ENCODE measurements at regions not wholly inside any gene's neighbourhood (a gene's known extent, or its start where the extent isn't known, plus 50 kb on each side); places are given as distances from the start of the nearest gene placed in this dataset.

DNA sequence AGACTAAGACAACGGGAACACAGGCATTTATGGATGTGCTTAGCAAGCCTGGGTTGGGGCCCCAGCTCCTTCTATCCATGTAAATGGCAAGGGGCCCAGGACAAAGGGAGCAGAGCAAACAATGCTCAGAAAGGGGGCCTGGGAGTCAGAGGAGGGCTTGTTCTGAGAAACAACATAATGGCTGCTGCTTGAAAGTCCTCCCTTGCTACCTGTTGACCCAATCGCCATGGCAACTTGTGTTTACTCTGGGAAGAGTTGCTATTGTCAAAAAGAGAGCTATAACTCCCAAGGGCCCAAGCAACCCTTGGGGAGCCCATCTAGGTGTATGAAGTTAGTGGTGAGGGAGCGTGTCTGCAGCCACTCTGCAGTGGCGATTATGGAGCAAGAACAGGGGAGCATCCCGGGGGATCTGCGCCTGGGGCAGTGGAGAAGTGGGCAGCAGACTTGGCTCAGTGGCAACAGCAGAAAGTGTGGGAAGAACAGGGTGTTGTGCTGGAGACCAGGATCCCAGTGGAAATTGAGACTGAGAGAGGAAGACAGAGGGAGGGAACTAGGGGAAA, 118.7 kb upstream of the NLRP1 start:
- H3K9me3 Mint-ChIP-seq (ENCODE audit: low read depth) = no peaks in the 10 kb centered on the region
- ATAC-seq (no peak), DNase-seq (no peak)
- H3K4me1 Mint-ChIP-seq = no peaks in the 10 kb centered on the region
- CTCF ChIA-PET = no interaction called here
- H3K27me3 Mint-ChIP-seq = peaks cover 24% of the 10 kb centered on the region
- no peak overlapping the region for H3K4me3 Mint-ChIP-seq
- no peaks in the 10 kb centered on the region for H3K36me3 Mint-ChIP-seq
- no peak overlapping the region for H3K27ac Mint-ChIP-seq

DNA sequence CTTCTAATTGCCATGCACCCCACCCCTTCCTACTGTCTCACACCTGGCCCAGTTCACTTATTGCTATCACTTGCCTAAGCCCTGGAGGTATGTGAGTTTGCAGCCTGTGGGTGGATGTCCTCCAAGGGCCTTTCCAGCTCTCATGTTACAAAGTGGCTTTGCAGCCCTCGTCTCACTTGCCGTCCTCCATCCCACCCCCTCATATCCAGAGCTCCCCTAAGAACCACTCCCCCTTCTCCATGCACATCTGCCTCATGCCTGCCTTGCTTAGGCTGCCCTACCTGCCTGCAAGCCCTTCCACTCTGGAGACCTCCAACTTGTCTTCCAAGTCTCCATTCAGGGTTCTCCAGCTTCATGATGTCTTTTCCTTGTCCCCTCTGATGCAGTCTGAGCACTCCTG, 119.4 kb upstream of the NLRP1 start:
- no peak overlapping the region for H3K27ac Mint-ChIP-seq
- ATAC-seq (no peak), DNase-seq (no peak)
- CTCF ChIA-PET = no interaction called here
- H3K27me3 Mint-ChIP-seq = peaks cover 22% of the 10 kb centered on the region
- H3K4me1 Mint-ChIP-seq = no peaks in the 10 kb centered on the region
- no peak overlapping the region for H3K4me3 Mint-ChIP-seq
- no peaks in the 10 kb centered on the region for H3K36me3 Mint-ChIP-seq
- H3K9me3 Mint-ChIP-seq (ENCODE audit: low read depth) = no peaks in the 10 kb centered on the region

DNA sequence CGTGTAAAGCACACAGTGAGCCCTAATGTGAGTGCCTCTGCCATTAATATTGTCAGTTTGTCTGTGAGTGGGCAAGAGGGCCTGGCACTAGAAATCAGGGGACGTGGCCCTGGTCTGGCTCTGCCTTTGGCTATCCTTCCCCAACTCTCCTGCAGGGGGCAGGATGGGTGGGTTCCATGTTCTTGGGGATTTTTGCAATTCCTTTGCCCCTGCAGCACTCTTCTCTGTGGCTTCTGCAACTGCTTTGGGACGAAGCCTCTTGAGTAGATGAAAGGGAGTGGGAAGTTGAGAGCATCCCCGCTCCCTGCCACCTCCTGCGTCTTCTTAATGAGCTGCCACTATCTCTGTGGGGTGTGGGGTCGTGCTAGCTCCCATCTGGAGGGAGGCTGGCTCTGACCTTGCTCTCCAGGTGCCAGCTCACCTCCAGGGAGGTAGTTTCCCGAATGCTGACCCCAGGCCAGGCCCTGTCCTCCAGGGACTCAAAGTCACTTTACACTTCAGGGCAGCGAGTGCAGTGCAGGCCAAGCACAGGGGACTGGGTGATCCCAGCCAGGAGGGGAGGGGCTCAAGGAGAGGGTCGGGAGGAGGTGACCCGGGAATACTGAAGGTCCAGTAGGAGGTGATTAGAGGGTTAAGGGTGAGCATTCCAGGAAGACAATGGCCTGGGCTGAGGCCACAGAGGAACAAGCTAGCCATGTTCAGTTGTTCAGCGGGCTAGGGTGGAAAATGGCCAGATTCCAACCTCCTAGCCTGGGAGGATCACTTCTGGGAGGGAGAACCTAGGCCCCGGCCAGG, 121.0 kb upstream of the NLRP1 start:
- CTCF ChIA-PET = interaction anchor here (1.3 to 4.2 kb wide), 3 partner anchors 11 to 731 kb away, joined by 3 to 27 read pairs (median 5); no protein-coding TSS in a partner anchor
- Mint-ChIP-seq H3K9me3 (ENCODE audit: low read depth) (no peaks in the 10 kb centered on the region), H3K27ac (no peak overlapping the region), H3K27me3 (peaks cover 19% of the 10 kb centered on the region), H3K36me3 (no peaks in the 10 kb centered on the region), H3K4me1 (no peaks in the 10 kb centered on the region), H3K4me3 (no peak overlapping the region)
- ATAC-seq (no peak), DNase-seq (peak; percentile 37)

DNA sequence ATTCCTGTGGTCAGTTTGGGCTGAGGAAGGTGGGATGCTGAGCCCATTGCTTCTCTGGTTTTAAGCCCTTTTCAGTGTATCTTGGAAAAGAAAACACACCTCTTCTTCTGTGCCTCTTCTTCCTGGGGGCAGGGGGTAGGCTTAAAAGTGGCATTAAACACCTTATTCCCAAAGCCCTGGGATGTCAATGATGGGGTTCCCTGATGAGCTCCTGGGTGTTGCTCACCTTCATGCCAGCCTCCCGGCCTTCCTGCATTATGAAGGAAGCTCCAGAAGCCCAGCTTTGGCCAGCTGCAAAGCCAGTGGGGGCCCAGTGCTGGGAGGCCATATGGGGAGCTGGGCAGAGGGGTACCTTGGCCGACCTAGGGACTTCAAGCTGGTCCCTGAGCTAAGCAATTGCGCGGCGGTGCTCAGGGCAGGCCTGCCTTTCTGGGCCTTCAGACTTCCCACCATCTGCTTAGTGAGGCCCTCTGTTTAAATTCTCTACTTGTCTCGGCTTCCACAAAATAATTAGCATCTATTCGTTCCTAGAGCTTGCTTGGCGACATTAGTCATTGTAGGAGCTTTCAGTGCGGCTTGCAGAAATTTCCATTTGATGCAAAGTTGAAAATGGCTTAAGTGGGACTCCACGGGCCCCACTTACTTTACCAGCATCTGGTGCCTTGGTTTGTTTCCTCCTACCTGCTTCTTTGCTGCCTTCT, 121.7 kb upstream of the NLRP1 start:
- Mint-ChIP-seq H3K36me3 (no peaks in the 10 kb centered on the region), H3K27me3 (peaks cover 22% of the 10 kb centered on the region), H3K27ac (no peak overlapping the region), H3K4me1 (no peaks in the 10 kb centered on the region), H3K9me3 (ENCODE audit: low read depth) (no peaks in the 10 kb centered on the region), H3K4me3 (no peak overlapping the region)
- no peak for ATAC-seq
- DNase-seq = peak; percentile 26
- CTCF ChIA-PET = interaction anchor here (0.7 to 4.2 kb wide), 9 partner anchors 12 to 736 kb away, joined by 3 to 27 read pairs (median 4); partner anchors contain the start of gene NLRP1

DNA sequence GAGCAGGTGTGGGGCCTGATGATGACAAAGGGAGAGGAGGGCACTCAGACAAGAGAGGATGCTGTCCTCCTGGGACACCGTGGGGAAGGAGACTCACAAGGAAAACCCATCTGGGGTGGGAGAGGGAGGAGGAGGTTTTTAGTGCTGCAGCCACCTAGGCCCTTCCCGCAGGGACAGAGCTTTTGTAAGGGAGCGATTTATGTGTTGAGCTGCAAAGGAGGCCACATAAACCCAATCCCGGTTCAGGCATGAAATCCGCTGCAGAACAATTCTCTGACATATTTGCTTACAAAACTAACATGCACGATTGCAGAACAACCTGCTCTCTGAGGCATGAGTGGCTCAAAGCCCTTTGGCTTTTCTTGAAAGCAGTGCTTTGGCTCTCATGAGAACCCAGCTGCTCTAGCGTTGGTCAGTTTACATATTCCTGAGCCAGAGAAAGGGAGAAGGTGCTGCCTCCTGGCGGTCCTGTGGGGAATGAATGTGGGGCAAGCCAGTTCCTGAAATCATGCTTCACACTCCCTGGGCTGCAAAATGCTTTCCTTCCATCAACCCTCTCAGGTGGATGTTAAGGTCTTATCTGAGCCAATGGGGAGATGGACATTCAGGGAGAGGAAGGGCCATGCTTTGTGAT, 122.4 kb upstream of the NLRP1 start:
- ATAC-seq (no peak), DNase-seq (peak; percentile 64)
- CTCF ChIA-PET = interaction anchor here (0.7 to 4.2 kb wide), 8 partner anchors 12 to 735 kb away, joined by 3 to 27 read pairs (median 4); partner anchors contain the start of gene NLRP1
- Mint-ChIP-seq H3K4me3 (no peak overlapping the region), H3K36me3 (no peaks in the 10 kb centered on the region), H3K27me3 (peaks cover 28% of the 10 kb centered on the region), H3K4me1 (no peaks in the 10 kb centered on the region), H3K27ac (no peak overlapping the region), H3K9me3 (ENCODE audit: low read depth) (no peaks in the 10 kb centered on the region)

DNA sequence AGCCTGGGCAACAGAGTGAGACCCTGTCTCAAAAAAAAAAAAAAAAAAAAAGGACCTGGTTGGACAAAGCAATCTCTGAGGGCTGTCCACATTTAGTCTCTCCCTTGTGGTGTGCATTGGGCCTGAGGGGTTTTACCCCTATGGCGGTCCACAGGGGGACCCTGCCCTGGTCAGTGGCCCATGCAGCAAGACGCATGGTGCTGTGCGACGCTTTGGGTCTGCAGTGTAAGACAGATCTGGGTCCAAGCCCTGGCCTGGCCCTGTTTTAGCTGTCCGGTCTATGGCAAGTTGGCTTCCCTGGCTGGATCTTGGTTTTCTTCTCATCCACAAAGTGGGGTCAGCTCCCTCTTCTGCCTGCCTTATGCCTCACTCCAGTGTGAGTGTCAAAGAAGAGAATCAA, 123.2 kb upstream of the NLRP1 start:
- CTCF ChIA-PET = interaction anchor here (2.5 to 4.2 kb wide), 3 partner anchors 114 to 123 kb away, joined by 7 to 27 read pairs (median 26); partner anchors contain the start of gene NLRP1
- Mint-ChIP-seq H3K4me1 (no peaks in the 10 kb centered on the region), H3K9me3 (ENCODE audit: low read depth) (no peaks in the 10 kb centered on the region), H3K4me3 (no peak overlapping the region), H3K27ac (no peak overlapping the region), H3K36me3 (no peaks in the 10 kb centered on the region), H3K27me3 (peaks cover 32% of the 10 kb centered on the region)
- ATAC-seq = no peak
- peak; percentile 15 for DNase-seq

DNA sequence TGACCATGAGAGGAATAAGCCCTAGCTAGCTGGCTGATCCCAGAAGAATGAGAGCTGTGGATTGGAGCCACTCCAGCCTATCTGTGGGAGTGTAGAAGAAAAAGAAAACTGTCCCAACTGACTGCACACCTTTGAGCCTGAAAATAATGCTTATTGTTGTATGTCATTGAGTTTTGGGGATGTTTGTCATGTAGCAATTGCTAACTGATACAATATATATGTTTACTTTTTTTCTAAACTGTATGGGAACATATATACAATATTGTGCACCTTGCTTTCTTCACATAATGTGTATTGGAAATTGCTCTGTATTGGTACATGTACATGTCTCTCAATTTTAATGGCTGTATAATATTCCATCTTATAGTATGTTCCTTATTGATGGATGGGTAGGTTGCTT, 124.0 kb upstream of the NLRP1 start:
- Mint-ChIP-seq H3K4me3 (no peak overlapping the region), H3K27me3 (peaks cover 39% of the 10 kb centered on the region), H3K27ac (no peak overlapping the region), H3K9me3 (ENCODE audit: low read depth) (no peaks in the 10 kb centered on the region), H3K36me3 (no peaks in the 10 kb centered on the region), H3K4me1 (no peaks in the 10 kb centered on the region)
- CTCF ChIA-PET = interaction anchor here (2.5 to 4.2 kb wide), 3 partner anchors 115 to 124 kb away, joined by 7 to 27 read pairs (median 26); partner anchors contain the start of gene NLRP1
- DNase-seq (no peak), ATAC-seq (no peak)

DNA sequence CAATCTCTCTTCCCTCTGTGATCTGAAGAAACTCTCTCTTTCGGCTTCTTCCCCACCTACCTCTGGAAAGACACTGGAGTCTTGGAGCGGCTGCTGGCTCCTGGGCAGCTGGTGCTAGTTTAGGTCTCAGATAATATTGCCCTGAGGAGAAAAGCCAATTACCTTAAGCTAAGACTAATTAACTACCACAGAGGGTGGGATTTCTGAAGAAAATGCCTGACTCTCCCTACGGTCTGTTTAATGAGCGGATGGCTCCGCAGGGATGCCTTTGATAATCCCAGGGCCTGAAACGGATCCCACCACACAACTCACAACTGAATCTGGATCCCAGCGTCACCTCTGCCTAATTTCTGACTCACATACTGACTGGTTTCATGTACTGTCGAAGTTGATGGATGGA, 127.0 kb upstream of the NLRP1 start:
- H3K27me3 Mint-ChIP-seq = peaks cover 37% of the 10 kb centered on the region
- H3K36me3 Mint-ChIP-seq = no peaks in the 10 kb centered on the region
- no peaks in the 10 kb centered on the region for H3K9me3 Mint-ChIP-seq (ENCODE audit: low read depth)
- H3K4me1 Mint-ChIP-seq = no peaks in the 10 kb centered on the region
- CTCF ChIA-PET = no interaction called here
- peak; percentile 36 for DNase-seq
- ATAC-seq = no peak
- H3K27ac Mint-ChIP-seq = no peak overlapping the region
- no peak overlapping the region for H3K4me3 Mint-ChIP-seq

DNA sequence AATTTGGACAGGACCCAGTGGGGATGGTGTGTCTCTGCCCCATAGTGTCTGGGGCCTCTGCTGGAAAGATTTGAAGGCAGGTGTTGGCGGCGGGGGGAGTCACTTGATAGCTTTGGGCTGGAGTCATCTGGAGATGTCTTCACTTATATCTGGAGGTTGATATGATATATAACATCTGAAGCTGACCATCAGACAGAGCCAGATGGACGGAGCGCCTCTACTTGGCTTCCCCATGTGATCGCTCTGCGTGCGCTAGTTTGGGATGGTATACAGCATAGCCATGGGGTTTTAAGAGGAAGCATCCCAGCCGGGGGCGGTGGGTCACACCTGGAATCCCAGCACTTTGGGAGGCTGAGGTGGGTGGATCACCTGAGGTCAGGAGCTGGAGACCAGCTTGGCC, 130.7 kb upstream of the NLRP1 start:
- no peak for ATAC-seq
- H3K27ac Mint-ChIP-seq = no peak overlapping the region
- DNase-seq = no peak
- CTCF ChIA-PET = no interaction called here
- H3K4me1 Mint-ChIP-seq = no peaks in the 10 kb centered on the region
- H3K4me3 Mint-ChIP-seq = no peak overlapping the region
- H3K27me3 Mint-ChIP-seq = peaks cover 33% of the 10 kb centered on the region
- H3K36me3 Mint-ChIP-seq = no peaks in the 10 kb centered on the region
- no peaks in the 10 kb centered on the region for H3K9me3 Mint-ChIP-seq (ENCODE audit: low read depth)

DNA sequence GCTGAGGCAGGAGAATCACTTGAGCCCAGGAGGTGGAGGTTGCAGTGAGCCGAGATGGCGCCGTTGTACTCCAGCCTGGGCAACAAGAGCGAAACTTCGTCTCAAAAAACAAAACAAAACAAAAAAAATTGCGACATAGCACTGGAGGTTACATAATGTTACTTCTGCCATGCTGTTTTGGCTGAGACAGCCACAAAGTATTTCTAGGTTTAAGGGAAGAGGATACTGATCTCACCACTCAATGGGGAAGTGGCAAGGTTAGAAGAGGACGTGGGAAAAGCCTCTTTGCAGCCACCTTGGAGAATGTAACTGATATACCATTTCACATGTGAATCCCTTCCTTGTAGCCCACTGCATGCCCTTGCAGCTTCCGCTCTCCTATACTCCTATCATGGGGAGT, 131.2 kb upstream of the NLRP1 start:
- no peaks in the 10 kb centered on the region for H3K9me3 Mint-ChIP-seq (ENCODE audit: low read depth)
- CTCF ChIA-PET = no interaction called here
- no peak overlapping the region for H3K27ac Mint-ChIP-seq
- no peaks in the 10 kb centered on the region for H3K36me3 Mint-ChIP-seq
- no peak overlapping the region for H3K4me3 Mint-ChIP-seq
- DNase-seq = no peak
- H3K4me1 Mint-ChIP-seq = no peaks in the 10 kb centered on the region
- H3K27me3 Mint-ChIP-seq = peaks cover 30% of the 10 kb centered on the region
- ATAC-seq = no peak

DNA sequence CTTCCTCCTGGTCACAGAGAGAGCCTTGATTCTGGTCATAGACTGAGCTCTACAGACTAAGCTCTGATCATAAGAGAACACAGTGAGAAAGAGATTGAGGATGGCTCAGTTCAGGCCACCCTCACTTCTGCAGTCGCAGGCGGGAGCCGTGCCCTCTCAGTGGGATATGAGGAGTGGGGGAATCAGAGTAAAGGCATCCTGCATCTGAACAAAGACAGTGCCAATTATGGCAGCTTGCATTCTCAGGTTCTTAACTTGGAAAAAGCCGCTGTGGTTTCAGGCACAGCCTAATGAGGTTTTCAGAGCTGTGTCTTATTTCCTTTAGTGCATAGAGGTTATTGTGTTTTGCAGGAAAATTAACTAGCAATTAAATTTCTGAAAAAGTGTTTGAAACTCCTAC, 134.4 kb upstream of the NLRP1 start:
- ATAC-seq = no peak
- no peaks in the 10 kb centered on the region for H3K4me1 Mint-ChIP-seq
- CTCF ChIA-PET = no interaction called here
- H3K4me3 Mint-ChIP-seq = no peak overlapping the region
- H3K27ac Mint-ChIP-seq = no peak overlapping the region
- DNase-seq = no peak
- H3K36me3 Mint-ChIP-seq = no peaks in the 10 kb centered on the region
- no peaks in the 10 kb centered on the region for H3K9me3 Mint-ChIP-seq (ENCODE audit: low read depth)
- H3K27me3 Mint-ChIP-seq = peaks cover 8% of the 10 kb centered on the region

DNA sequence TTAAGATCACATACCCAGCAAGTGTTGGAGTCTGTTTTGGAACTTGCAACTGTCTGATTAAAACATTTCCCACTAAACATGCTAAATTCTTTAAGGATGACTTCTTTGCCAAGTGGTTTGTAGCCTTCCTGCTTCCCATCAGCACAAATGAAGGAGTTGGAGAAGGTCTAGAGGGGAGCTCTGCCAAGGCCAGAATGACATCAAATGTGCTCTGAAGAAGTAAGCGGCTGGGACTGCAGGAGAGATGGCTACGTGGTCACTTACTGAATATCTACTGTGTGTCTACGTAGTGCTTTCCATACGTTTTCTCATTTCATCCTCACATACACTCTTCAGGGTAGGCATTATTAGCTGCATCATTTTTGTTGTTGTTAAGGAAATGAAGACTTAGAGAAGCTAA, 135.7 kb upstream of the NLRP1 start:
- no peak overlapping the region for H3K4me3 Mint-ChIP-seq
- H3K27me3 Mint-ChIP-seq = peaks cover 15% of the 10 kb centered on the region
- CTCF ChIA-PET = no interaction called here
- ATAC-seq (no peak), DNase-seq (no peak)
- no peak overlapping the region for H3K27ac Mint-ChIP-seq
- H3K4me1 Mint-ChIP-seq = no peaks in the 10 kb centered on the region
- H3K9me3 Mint-ChIP-seq (ENCODE audit: low read depth) = no peaks in the 10 kb centered on the region
- no peaks in the 10 kb centered on the region for H3K36me3 Mint-ChIP-seq

DNA sequence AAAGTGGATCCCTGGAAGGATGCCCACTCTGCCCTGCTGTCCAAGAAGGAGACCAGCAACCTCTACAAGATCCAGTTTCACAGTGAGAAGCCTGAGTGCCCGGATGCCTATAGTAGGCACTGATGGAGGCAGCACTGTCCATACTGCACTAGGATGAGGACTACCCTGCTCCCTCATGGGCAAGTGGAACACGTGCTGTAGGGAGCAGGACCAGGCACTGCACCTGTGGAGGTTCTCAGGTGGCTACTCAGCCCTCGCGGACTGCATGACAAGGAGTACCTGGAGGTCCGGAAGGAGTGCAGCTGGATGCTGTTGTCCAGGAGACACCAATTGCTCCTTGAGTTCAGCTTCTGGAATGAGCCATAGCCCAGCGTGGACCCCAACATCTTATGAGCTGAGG, 146.1 kb upstream of the NLRP1 start:
- Mint-ChIP-seq H3K9me3 (ENCODE audit: low read depth) (no peaks in the 10 kb centered on the region), H3K27ac (no peak overlapping the region), H3K27me3 (peaks cover 27% of the 10 kb centered on the region), H3K4me1 (no peaks in the 10 kb centered on the region), H3K36me3 (no peaks in the 10 kb centered on the region), H3K4me3 (no peak overlapping the region)
- CTCF ChIA-PET = no interaction called here
- DNase-seq = no peak
- no peak for ATAC-seq

Data from activated CD8-positive, alpha-beta memory T cell treated with anti-CD3 and anti-CD28 coated beads, Interleukin-2, amount 10 ng/mL, durations not matched to agents 7 days and 5 days (primary cell).